ENCODE measurements at regions not wholly inside any gene's neighbourhood (a gene's known extent, or its start where the extent isn't known, plus 50 kb on each side); places are given as distances from the start of the nearest gene placed in this dataset.

DNA sequence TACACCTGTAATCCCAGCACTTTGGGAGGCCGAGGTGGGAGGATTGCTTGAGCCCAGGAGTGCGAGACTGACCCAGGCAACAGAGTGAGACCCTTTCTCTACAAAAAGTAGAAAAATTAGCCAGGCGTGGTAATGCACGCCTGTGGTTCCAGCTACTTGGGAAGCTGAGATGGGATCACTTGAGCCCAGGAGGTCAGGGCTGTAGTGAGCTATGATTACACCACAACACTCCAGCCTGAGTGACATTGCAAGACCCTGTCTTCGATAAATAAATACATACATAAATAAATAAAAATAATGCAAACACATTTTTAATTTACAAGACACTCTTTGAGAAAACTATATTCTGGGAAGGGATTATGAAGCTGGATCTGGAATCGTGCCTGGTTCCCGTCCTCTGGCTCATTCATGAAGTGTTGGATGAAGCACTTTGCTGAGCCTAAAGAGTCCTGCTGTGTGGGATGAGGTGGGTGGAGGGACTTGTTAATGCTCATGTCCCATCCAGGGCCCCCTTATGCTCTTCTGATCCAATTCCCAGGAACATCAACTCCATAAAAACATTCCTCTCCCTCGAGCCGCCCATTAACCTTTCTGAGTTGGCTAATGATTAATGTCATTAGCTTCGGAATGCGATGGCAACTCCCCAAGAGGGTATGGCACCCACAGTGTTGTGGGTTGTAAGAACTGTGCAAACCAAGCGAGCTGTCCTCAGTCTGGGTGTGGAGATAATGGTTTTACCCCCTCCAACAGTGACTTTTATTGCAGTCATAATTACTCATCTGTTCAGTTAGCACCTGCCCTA lies 236.3 kb downstream of the BAMBI start:
- H3K4me1 ChIP-seq (ENCODE audit: insufficient read depth, low read length, severe bottlenecking), result no peaks in the 10 kb centered on the region
- no peaks in the 10 kb centered on the region for H3K27me3 ChIP-seq (ENCODE audit: insufficient read depth, low read length)
- H3K9ac ChIP-seq (ENCODE audit: low read length), result no peak overlapping the region
- no peak overlapping the region for H3K27ac ChIP-seq (ENCODE audit: low read depth, low read length, poor library complexity, severe bottlenecking)
- no peaks in the 10 kb centered on the region for H4K20me1 ChIP-seq (ENCODE audit: insufficient read depth, low read length)
- H3K4me2 ChIP-seq (ENCODE audit: low read length), result no peak overlapping the region
- H3K79me2 ChIP-seq (ENCODE audit: insufficient read depth, low read length), result no peaks in the 10 kb centered on the region
- no peaks in the 10 kb centered on the region for H3F3A ChIP-seq (ENCODE audit: insufficient read depth, low read length)
- TF ChIP-seq EZH2 (IDR thresholded peaks at IDR 0.05; ENCODE audit: borderline replicate concordance, low read length), result no peak
- TF ChIP-seq, protein P1, sequence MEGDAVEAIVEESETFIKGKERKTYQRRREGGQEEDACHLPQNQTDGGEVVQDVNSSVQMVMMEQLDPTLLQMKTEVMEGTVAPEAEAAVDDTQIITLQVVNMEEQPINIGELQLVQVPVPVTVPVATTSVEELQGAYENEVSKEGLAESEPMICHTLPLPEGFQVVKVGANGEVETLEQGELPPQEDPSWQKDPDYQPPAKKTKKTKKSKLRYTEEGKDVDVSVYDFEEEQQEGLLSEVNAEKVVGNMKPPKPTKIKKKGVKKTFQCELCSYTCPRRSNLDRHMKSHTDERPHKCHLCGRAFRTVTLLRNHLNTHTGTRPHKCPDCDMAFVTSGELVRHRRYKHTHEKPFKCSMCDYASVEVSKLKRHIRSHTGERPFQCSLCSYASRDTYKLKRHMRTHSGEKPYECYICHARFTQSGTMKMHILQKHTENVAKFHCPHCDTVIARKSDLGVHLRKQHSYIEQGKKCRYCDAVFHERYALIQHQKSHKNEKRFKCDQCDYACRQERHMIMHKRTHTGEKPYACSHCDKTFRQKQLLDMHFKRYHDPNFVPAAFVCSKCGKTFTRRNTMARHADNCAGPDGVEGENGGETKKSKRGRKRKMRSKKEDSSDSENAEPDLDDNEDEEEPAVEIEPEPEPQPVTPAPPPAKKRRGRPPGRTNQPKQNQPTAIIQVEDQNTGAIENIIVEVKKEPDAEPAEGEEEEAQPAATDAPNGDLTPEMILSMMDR (IDR thresholded peaks at IDR 0.05; ENCODE audit: low read length), result no peak
- H3K36me3 ChIP-seq (ENCODE audit: insufficient read depth, low read length), result no peaks in the 10 kb centered on the region
- H3K9me3 ChIP-seq (ENCODE audit: low read length), result no peaks in the 10 kb centered on the region
- no peak overlapping the region for H3K4me3 ChIP-seq (ENCODE audit: low read depth, low read length, poor library complexity, severe bottlenecking)
- no peaks in the 10 kb centered on the region for H3K9me2 ChIP-seq (ENCODE audit: low read depth, low read length)
- H2AFZ ChIP-seq (ENCODE audit: low read length), result no peak overlapping the region

GRCh38 chr10:28914701-28915100 lies 237.4 kb downstream of the BAMBI start:
- no peaks in the 10 kb centered on the region for H3K79me2 ChIP-seq (ENCODE audit: insufficient read depth, low read length)
- no peaks in the 10 kb centered on the region for H3K9me3 ChIP-seq (ENCODE audit: low read length)
- no peak overlapping the region for H3K4me3 ChIP-seq (ENCODE audit: low read depth, low read length, poor library complexity, severe bottlenecking)
- H4K20me1 ChIP-seq (ENCODE audit: insufficient read depth, low read length), result no peaks in the 10 kb centered on the region
- H3K27ac ChIP-seq (ENCODE audit: low read depth, low read length, poor library complexity, severe bottlenecking), result no peak overlapping the region
- TF ChIP-seq, protein P1 (IDR thresholded peaks at IDR 0.05; ENCODE audit: low read length), result no peak
- TF ChIP-seq EZH2 (IDR thresholded peaks at IDR 0.05; ENCODE audit: borderline replicate concordance, low read length), result no peak
- H3K4me2 ChIP-seq (ENCODE audit: low read length), result no peak overlapping the region
- no peaks in the 10 kb centered on the region for H3K36me3 ChIP-seq (ENCODE audit: insufficient read depth, low read length)
- H2AFZ ChIP-seq (ENCODE audit: low read length), result no peak overlapping the region
- no peak overlapping the region for H3K9ac ChIP-seq (ENCODE audit: low read length)
- H3K27me3 ChIP-seq (ENCODE audit: insufficient read depth, low read length), result no peaks in the 10 kb centered on the region
- H3K4me1 ChIP-seq (ENCODE audit: insufficient read depth, low read length, severe bottlenecking), result no peaks in the 10 kb centered on the region
- no peaks in the 10 kb centered on the region for H3K9me2 ChIP-seq (ENCODE audit: low read depth, low read length)
- no peaks in the 10 kb centered on the region for H3F3A ChIP-seq (ENCODE audit: insufficient read depth, low read length)

DNA sequence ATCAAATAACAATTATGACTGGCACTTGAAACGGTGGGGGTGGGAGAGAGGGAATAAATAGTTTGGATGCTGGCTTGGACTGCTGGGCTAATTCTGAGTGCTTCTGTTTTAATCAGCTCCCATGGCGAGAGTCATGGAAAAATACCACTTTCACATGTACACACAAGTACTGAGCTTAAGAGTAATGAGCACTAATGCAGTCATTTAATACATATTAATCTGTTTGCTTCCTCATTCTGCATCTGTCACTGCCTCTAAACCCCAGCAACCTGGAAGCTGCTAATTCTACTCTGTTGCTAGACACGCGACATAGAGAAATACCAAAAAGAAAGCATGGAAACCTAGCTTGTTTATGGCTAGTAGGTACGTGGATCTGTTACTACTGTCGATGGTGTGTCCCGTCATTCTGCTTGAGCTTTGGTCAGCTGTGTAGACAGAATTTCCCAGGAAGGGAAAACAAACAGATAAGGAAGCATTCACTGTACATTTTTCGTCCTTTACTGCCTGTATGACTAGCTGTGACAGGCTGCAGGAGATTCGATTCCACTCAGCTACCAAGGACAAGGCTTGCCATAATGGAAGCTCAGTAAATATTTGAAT lies 238.8 kb downstream of the BAMBI start:
- no peak for TF ChIP-seq EZH2 (IDR thresholded peaks at IDR 0.05; ENCODE audit: borderline replicate concordance, low read length)
- TF ChIP-seq, protein P1 (IDR thresholded peaks at IDR 0.05; ENCODE audit: low read length), result no peak
- Histone ChIP-seq H3F3A (ENCODE audit: insufficient read depth, low read length) (no peaks in the 10 kb centered on the region), H3K27me3 (ENCODE audit: insufficient read depth, low read length) (no peaks in the 10 kb centered on the region), H4K20me1 (ENCODE audit: insufficient read depth, low read length) (no peaks in the 10 kb centered on the region), H3K4me1 (ENCODE audit: insufficient read depth, low read length, severe bottlenecking) (no peaks in the 10 kb centered on the region), H2AFZ (ENCODE audit: low read length) (no peak overlapping the region), H3K9me2 (ENCODE audit: low read depth, low read length) (no peaks in the 10 kb centered on the region), H3K4me2 (ENCODE audit: low read length) (no peak overlapping the region), H3K36me3 (ENCODE audit: insufficient read depth, low read length) (no peaks in the 10 kb centered on the region), H3K9me3 (ENCODE audit: low read length) (no peaks in the 10 kb centered on the region), H3K79me2 (ENCODE audit: insufficient read depth, low read length) (no peaks in the 10 kb centered on the region), H3K27ac (ENCODE audit: low read depth, low read length, poor library complexity, severe bottlenecking) (no peak overlapping the region), H3K4me3 (ENCODE audit: low read depth, low read length, poor library complexity, severe bottlenecking) (no peak overlapping the region), H3K9ac (ENCODE audit: low read length) (no peak overlapping the region)

Measured in OCI-LY1 (cell line).